Thyroid gland (tissue), 4 donors: ENCODE measurements at regions not wholly inside any gene's neighbourhood (a gene's known extent, or its start where the extent isn't known, plus 50 kb on each side); places are given as distances from the start of the nearest gene placed in this dataset.

Experiments
- DNase-seq, 2 donors: peaks; one replicate each; pipeline ENCODE4 v3.0.0-alpha.2; 2019
- H3K27ac ChIP-seq, 3 donors: fragments of 200-600 bp; sonication (generic); 1 replicate in 2 of 3; 2 replicates in 1 of 3; pipeline ENCODE4 v1.5.1; 2016 to 2019; ENCODE audit warnings: mild to moderate bottlenecking in 1 of 3, moderate library complexity in 1 of 3
- H3K27me3 ChIP-seq: fragments of 200-600 bp; sonication (generic); one replicate; pipeline ENCODE4 v1.5.1; 2019
- H3K36me3 ChIP-seq, 2 donors: fragments of 200-600 bp; sonication (generic); one replicate each; pipeline ENCODE4 v1.5.1; 2016 to 2019
- H3K4me1 ChIP-seq, 2 donors: fragments of 200-600 bp; sonication (generic); one replicate each; pipeline ENCODE4 v1.5.1; 2017 to 2019
- H3K4me3 ChIP-seq, 3 donors: fragments of 200-600 bp; sonication (generic); replicated peaks in 1 of 3; 1 replicate in 2 of 3; 2 replicates in 1 of 3; pipeline ENCODE4 v1.5.1; 2016; ENCODE audit warnings: mild to moderate bottlenecking in 1 of 3
- H3K9me3 ChIP-seq: fragments of 200-600 bp; sonication (generic); one replicate; pipeline ENCODE4 v1.5.1; 2017
- POLR2A ChIP-seq, 2 donors: fragments of 450-650 bp; IDR thresholded peaks; one replicate each; pipeline ENCODE4 v1.6.1; 2017; ENCODE audit warnings: antibody characterized with exemption in 2 of 2, mild to moderate bottlenecking in 2 of 2, moderate library complexity in 1 of 2
- WGBS, 2 donors: methylation state at CpG; one replicate each; pipeline ENCODE4 v1.1.5; 2017; 5-methylcytosine and 5-hydroxymethylcytosine counted together
- intact Hi-C: fragments of 100-400 bp; cut with DNase I; formaldehyde crosslinking; loops from one replicate; pipeline ENCODE4 v1.15.1; 2023
- TF ChIP-seq, protein P1 (sequence below), 6 experiments: fragments of 200-600 bp in 3 of 6; fragments of 450-650 bp in 3 of 6; sonication (generic) in 3 of 6; IDR thresholded peaks; one replicate each; pipeline ENCODE4 v1.5.1; 2016 to 2019; ENCODE audit warnings: antibody characterized with exemption in 6 of 6, mild to moderate bottlenecking in 2 of 6, inconsistent platforms in 1 of 6, moderate library complexity in 1 of 6

DNA sequence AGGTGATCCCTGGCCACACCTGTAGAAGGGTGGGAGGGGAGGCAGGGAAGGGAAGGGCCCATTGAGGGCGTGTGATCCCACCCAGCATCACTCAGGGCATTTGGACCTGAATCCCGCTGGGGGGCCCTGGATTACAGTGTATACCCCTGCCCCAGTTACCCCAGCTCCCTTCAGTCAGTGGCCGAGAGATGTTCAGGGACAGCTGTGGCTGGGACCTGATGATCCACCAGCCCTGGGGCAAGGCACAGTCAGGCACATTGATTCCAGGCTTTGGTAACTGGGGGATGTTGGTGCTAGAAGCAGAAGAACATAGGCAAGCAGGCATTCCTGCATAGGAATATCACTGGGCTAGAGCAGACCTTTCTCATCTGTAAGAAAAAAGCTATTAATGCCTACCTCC, 170.3 kb downstream of the FOXL1 start:
- 75 to 95% methylated on average over 3 of the region's 3 CpGs for WGBS, 2 donors
- Histone ChIP-seq H3K9me3 (no peaks in the 10 kb centered on the region), H3K27ac (no peak overlapping the region), H3K36me3 (no peaks in the 10 kb centered on the region), H3K27me3 (no peaks in the 10 kb centered on the region), H3K4me1 (no peaks in the 10 kb centered on the region), H3K4me3 (no peak overlapping the region)
- TF ChIP-seq, protein P1, sequence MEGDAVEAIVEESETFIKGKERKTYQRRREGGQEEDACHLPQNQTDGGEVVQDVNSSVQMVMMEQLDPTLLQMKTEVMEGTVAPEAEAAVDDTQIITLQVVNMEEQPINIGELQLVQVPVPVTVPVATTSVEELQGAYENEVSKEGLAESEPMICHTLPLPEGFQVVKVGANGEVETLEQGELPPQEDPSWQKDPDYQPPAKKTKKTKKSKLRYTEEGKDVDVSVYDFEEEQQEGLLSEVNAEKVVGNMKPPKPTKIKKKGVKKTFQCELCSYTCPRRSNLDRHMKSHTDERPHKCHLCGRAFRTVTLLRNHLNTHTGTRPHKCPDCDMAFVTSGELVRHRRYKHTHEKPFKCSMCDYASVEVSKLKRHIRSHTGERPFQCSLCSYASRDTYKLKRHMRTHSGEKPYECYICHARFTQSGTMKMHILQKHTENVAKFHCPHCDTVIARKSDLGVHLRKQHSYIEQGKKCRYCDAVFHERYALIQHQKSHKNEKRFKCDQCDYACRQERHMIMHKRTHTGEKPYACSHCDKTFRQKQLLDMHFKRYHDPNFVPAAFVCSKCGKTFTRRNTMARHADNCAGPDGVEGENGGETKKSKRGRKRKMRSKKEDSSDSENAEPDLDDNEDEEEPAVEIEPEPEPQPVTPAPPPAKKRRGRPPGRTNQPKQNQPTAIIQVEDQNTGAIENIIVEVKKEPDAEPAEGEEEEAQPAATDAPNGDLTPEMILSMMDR (IDR thresholded peaks at IDR 0.05), result no peak
- no peak for TF ChIP-seq POLR2A (IDR thresholded peaks at IDR 0.05)
- intact Hi-C loops, result no loop called here
- no peak for DNase-seq

DNA sequence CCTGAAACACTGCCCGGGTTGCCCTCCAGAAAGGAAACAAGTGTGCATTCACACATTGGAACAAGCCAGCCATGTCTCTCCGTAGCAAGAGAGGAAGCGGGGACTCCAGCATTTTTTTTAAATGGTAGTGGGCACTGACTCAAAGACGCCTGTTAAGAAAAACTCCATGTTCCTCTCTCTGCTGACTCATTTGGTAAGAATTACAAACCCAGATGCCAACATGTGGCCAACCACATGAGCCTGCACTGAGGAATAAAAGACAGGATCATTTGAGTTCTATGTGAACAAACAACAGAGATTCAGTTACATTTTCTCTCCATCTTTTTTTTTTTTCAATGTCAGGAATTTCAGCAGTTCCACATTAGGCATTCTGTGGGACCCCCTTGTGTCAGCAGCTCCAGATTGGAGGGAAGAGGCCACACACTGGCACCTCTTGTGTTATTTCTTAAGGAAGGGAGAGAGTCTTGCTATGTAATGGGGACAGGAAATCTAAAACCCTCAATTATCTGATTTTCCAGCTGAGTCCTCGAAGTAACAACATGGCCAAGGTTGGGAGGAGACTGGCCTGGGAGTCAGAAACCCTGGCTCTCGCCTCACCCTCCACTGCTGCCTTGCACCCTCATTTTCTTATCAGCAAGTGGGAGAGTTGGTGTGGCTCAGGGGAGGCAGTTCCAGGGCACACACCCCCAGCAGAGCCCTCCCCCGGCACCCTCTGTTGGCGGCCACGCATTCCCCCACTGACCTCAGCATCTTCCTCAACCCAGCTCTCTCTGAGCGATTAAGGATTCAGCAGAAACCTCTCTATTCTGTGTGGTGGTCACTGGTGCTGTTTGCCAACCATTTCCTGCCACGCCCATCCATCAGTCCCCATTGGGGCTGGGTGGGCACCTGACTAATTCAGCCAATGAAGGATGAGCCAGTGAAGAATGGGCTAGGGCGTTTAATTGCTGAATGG, 173.0 kb downstream of the FOXL1 start:
- DNase-seq, result no peak
- Histone ChIP-seq H3K9me3 (no peaks in the 10 kb centered on the region), H3K27me3 (no peaks in the 10 kb centered on the region), H3K4me1 (no peaks in the 10 kb centered on the region), H3K27ac (no peak overlapping the region), H3K36me3 (no peaks in the 10 kb centered on the region), H3K4me3 (no peak overlapping the region)
- 73 to 74% methylated on average over 12 of the region's 12 CpGs for WGBS, 2 donors
- intact Hi-C loops, result no loop called here
- TF ChIP-seq, protein P1 (IDR thresholded peaks at IDR 0.05), result no peak
- TF ChIP-seq POLR2A (IDR thresholded peaks at IDR 0.05), result no peak

DNA sequence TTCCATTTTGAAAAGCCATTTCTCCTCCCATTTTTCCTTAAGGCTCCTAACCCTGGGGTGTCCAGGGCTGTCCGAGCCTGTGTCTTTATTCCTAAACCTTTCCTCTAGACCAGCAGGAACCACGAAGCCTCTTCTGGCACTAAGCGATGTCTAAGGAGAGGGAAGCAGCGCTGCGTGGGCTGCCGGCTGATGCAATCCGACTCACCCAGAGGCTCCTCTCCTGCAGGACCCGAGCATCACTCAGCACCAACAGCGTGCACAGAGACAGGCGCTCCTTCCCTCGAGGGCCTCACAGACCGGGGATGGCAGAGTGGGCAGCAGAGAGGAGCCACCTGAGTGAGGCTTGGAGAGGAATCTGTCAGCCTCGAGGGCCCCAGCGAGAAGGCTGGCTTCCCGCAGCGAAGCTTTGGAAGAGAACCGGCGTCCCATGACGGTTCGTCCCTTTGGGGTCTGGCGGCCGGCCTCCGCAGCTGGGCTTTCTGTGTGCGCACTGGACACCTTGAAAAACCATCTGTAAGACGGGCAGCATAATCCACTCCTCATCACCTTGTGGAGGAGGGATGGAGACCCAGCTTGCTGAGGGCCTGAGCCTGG, 174.3 kb downstream of the FOXL1 start:
- no peaks in the 10 kb centered on the region for H3K9me3 ChIP-seq
- no peak for DNase-seq
- no peaks in the 10 kb centered on the region for H3K36me3 ChIP-seq
- 69 to 72% methylated on average over 12 to 25 of the region's 25 CpGs for WGBS, 2 donors
- TF ChIP-seq, protein P1 (IDR thresholded peaks at IDR 0.05), result no peak
- no peak for TF ChIP-seq POLR2A (IDR thresholded peaks at IDR 0.05)
- H3K4me1 ChIP-seq, result no peaks in the 10 kb centered on the region
- no peak overlapping the region for H3K27ac ChIP-seq
- no peaks in the 10 kb centered on the region for H3K27me3 ChIP-seq
- intact Hi-C loops, result no loop called here
- no peak overlapping the region for H3K4me3 ChIP-seq

DNA sequence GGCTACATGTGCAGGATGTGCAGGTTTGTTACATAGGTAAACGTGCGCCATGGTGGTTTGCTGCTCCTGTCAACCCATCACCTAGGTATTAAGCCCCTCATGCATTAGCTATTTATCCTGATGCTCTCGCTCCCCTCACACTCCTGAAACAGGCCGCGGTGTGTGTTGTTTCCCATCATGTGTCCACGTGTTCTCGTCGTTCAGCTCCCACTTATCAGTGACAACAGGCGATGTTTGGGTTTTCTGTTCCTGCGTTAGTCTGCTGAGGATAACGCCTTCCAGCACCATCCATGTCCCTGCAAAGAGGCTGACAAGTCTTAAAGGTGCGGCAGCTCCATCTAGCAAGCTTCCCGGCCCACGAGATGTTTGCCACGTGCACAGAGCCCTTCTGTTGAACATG, 175.1 kb downstream of the FOXL1 start:
- 67 to 73% methylated on average over 15 of the region's 15 CpGs for WGBS, 2 donors
- no peak overlapping the region for H3K4me3 ChIP-seq
- H3K4me1 ChIP-seq, result no peaks in the 10 kb centered on the region
- DNase-seq, result no peak
- no peak overlapping the region for H3K27ac ChIP-seq
- no peaks in the 10 kb centered on the region for H3K36me3 ChIP-seq
- H3K27me3 ChIP-seq, result no peaks in the 10 kb centered on the region
- no peaks in the 10 kb centered on the region for H3K9me3 ChIP-seq
- intact Hi-C loops, result no loop called here
- TF ChIP-seq, protein P1 (IDR thresholded peaks at IDR 0.05), result no peak
- TF ChIP-seq POLR2A (IDR thresholded peaks at IDR 0.05), result no peak

DNA sequence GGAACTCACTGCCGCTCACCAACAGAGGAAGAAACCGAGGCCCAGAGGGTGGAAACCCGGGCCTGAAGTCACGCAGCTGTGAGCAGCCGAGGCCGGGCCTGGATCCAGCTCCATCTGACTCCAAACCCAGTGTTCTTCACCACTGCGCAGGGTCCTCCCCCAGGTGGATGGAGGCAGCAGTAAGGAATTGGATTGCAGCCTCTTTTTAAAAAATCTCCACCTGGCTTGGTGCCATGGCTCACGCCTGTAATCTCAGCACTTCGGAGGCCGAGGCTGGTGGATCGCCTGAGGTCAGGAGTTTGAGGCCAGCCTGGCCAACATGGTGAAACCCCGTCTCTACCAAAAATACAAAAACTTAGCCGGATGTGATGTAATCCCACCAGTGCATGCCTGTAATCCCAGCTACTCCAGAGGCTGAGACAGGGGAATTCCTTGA, 177.2 kb downstream of the FOXL1 start:
- no peak for DNase-seq
- 69 to 87% methylated on average over 10 to 12 of the region's 13 CpGs for WGBS, 2 donors
- no peaks in the 10 kb centered on the region for H3K9me3 ChIP-seq
- no peaks in the 10 kb centered on the region for H3K4me1 ChIP-seq
- TF ChIP-seq POLR2A (IDR thresholded peaks at IDR 0.05), result no peak
- TF ChIP-seq, protein P1 (IDR thresholded peaks at IDR 0.05), result no peak
- H3K36me3 ChIP-seq, result no peaks in the 10 kb centered on the region
- H3K4me3 ChIP-seq, result no peak overlapping the region
- H3K27me3 ChIP-seq, result no peaks in the 10 kb centered on the region
- H3K27ac ChIP-seq, result no peak overlapping the region
- intact Hi-C loops, result no loop called here
